ENCODE measurements at regions not wholly inside any gene's neighbourhood (a gene's known extent, or its start where the extent isn't known, plus 50 kb on each side); places are given as distances from the start of the nearest gene placed in this dataset.

GRCh38 chr3:22113453-22113852, 362.4 kb upstream of the ZNF385D start:
- no peak for DNase-seq (ENCODE audit: low spot score)

GRCh38 chr3:22115581-22115980, 364.6 kb upstream of the ZNF385D start:
- DNase-seq (ENCODE audit: low spot score): no peak

GRCh38 chr3:22117091-22117490, 366.1 kb upstream of the ZNF385D start:
- DNase-seq (ENCODE audit: low spot score): no peak

GRCh38 chr3:22117751-22118346, 366.8 kb upstream of the ZNF385D start:
- DNase-seq (ENCODE audit: low spot score): no peak

GRCh38 chr3:22118542-22118941, 367.5 kb upstream of the ZNF385D start:
- no peak for DNase-seq (ENCODE audit: low spot score)

GRCh38 chr3:22121068-22121701, 370.2 kb upstream of the ZNF385D start:
- DNase-seq (ENCODE audit: low spot score): no peak

- no peak for DNase-seq (ENCODE audit: low spot score)
Observed at GRCh38 chr3:22122567-22122966, 371.6 kb upstream of the ZNF385D start.

GRCh38 chr3:22129101-22129500, 378.1 kb upstream of the ZNF385D start:
- no peak for DNase-seq (ENCODE audit: low spot score)

GRCh38 chr3:22141769-22142168, 390.8 kb upstream of the ZNF385D start:
- no peak for DNase-seq (ENCODE audit: low spot score)

GRCh38 chr3:22147161-22147560, 396.2 kb upstream of the ZNF385D start:
- no peak for DNase-seq (ENCODE audit: low spot score)

GRCh38 chr3:22156868-22157267, 405.9 kb upstream of the ZNF385D start:
- no peak for DNase-seq (ENCODE audit: low spot score)

GRCh38 chr3:22157848-22158247, 406.8 kb upstream of the ZNF385D start:
- DNase-seq (ENCODE audit: low spot score): no peak

GRCh38 chr3:22159004-22159695, 408.1 kb upstream of the ZNF385D start:
- no peak for DNase-seq (ENCODE audit: low spot score)

GRCh38 chr3:22161315-22161714, 410.3 kb upstream of the ZNF385D start:
- no peak for DNase-seq (ENCODE audit: low spot score)

- no peak for DNase-seq (ENCODE audit: low spot score)
Observed at GRCh38 chr3:22170370-22170769, 419.4 kb upstream of the ZNF385D start.

GRCh38 chr3:22172964-22173363, 422.0 kb upstream of the ZNF385D start:
- DNase-seq (ENCODE audit: low spot score): no peak

GRCh38 chr3:22175947-22176346, 424.9 kb upstream of the ZNF385D start:
- no peak for DNase-seq (ENCODE audit: low spot score)

GRCh38 chr3:22176911-22177310, 425.9 kb upstream of the ZNF385D start:
- DNase-seq (ENCODE audit: low spot score): no peak

GRCh38 chr3:22189616-22190015, 438.6 kb upstream of the ZNF385D start:
- no peak for DNase-seq (ENCODE audit: low spot score)

- no peak for DNase-seq (ENCODE audit: low spot score)
Observed at GRCh38 chr3:22199095-22199494, 448.1 kb upstream of the ZNF385D start.

- no peak for DNase-seq (ENCODE audit: low spot score)
Observed at GRCh38 chr3:22208844-22209243, 457.8 kb upstream of the ZNF385D start.

GRCh38 chr3:22209578-22209977, 458.6 kb upstream of the ZNF385D start:
- DNase-seq (ENCODE audit: low spot score): no peak

- DNase-seq (ENCODE audit: low spot score): no peak
Observed at GRCh38 chr3:22210693-22211092, 459.7 kb upstream of the ZNF385D start.

GRCh38 chr3:22216601-22217000, 465.6 kb upstream of the ZNF385D start:
- DNase-seq (ENCODE audit: low spot score): no peak

All from hepatic stellate cell (primary cell).